ENCODE measurements at regions not wholly inside any gene's neighbourhood (a gene's known extent, or its start where the extent isn't known, plus 50 kb on each side); places are given as distances from the start of the nearest gene placed in this dataset.

- FAIRE-seq = no peak
These were observed 689.5 kb downstream of the DNAJB9 start for GRCh38 chr7:109259151-109259550.

DNA sequence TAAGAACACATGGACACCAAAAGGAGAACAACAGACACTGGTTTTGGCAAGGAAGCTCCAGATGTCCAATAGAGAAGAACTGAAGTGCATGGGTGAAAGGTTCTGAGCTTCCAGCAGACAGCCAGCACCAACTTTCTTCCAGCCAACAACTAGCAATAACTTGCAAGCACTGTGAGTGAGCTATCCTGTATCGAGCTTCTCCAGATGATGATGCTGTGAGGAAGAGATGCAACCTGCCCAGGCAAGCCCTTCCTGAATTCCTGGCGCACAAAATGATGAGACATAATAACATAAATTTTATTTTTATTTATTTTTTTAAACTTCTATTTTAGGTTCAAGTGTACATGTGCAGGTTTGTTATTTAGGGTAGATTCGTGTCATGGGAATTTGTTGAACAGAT lies 692.1 kb downstream of the DNAJB9 start:
- ChIA-PET CTCF (interaction anchor here (1.0 kb wide), 1 partner anchor 74 kb away, joined by 3 read pairs; no protein-coding TSS in a partner anchor), POLR2A (no interaction called here), RAD21 (ENCODE audit: unreplicated experiment) (no interaction called here), SMC1A (ENCODE audit: uncharacterized antibody, unreplicated experiment) (interaction anchor here (1.0 kb wide), 1 partner anchor 104 kb away, joined by 3 read pairs; no protein-coding TSS in a partner anchor)
- Histone ChIP-seq H3K4me3 (no peak overlapping the region), H3K4me1 (ENCODE audit: control insufficient read depth, insufficient read depth, low read length) (no peaks in the 10 kb centered on the region), H2AFZ (ENCODE audit: control insufficient read depth, low read depth, low read length) (no peak overlapping the region), H3K9me3 (replicated peaks; ENCODE audit: control insufficient read depth, insufficient read depth, low read length) (no peaks in the 10 kb centered on the region), H3K9ac (ENCODE audit: control insufficient read depth, insufficient read depth, low read length) (no peak overlapping the region), H3K36me3 (ENCODE audit: control insufficient read depth in 2 of 2, insufficient read depth in 2 of 2, low read length in 1 of 2) (no peaks in the 10 kb centered on the region), H4K20me1 (ENCODE audit: control insufficient read depth, insufficient read depth) (no peaks in the 10 kb centered on the region), H3K27ac (ENCODE audit: control insufficient read depth, insufficient read depth) (no peak overlapping the region), H3K4me2 (ENCODE audit: control insufficient read depth, insufficient read depth) (no peak overlapping the region), H3K27me3 (replicated peaks in 1 of 2; ENCODE audit: control insufficient read depth in 2 of 2, insufficient read depth in 2 of 2, low read length in 1 of 2) (no peaks in the 10 kb centered on the region), H3K79me2 (ENCODE audit: control insufficient read depth, insufficient read depth, low read length) (no peaks in the 10 kb centered on the region)
- 3% methylated on average over 3 of the region's 3 CpGs for WGBS (ENCODE audit: insufficient coverage, insufficient replicate concordance, low lambda C conversion rate, missing lambda C conversion rate)
- in situ Hi-C loops (cut with MboI) = no loop called here
- intact Hi-C loops (cut with micrococcal nuclease; ENCODE audit: unreplicated experiment) = no loop called here
- ATAC-seq = no peak
- BruUV-seq (replicated peaks) = no TSS peak
- no peak for DNase-seq (ENCODE audit: low read depth, low spot score)
- no peak for FAIRE-seq
- TF ChIP-seq GATAD2B (conservative IDR thresholded peaks at IDR 0.05; ENCODE audit: low read depth) = no peak
- no peak for TF ChIP-seq MTA2 (IDR thresholded peaks at IDR 0.05; ENCODE audit: low read depth)
- no peak for TF ChIP-seq KLF5 (IDR thresholded peaks at IDR 0.05; ENCODE audit: partially characterized antibody)
- TF ChIP-seq, protein P1, sequence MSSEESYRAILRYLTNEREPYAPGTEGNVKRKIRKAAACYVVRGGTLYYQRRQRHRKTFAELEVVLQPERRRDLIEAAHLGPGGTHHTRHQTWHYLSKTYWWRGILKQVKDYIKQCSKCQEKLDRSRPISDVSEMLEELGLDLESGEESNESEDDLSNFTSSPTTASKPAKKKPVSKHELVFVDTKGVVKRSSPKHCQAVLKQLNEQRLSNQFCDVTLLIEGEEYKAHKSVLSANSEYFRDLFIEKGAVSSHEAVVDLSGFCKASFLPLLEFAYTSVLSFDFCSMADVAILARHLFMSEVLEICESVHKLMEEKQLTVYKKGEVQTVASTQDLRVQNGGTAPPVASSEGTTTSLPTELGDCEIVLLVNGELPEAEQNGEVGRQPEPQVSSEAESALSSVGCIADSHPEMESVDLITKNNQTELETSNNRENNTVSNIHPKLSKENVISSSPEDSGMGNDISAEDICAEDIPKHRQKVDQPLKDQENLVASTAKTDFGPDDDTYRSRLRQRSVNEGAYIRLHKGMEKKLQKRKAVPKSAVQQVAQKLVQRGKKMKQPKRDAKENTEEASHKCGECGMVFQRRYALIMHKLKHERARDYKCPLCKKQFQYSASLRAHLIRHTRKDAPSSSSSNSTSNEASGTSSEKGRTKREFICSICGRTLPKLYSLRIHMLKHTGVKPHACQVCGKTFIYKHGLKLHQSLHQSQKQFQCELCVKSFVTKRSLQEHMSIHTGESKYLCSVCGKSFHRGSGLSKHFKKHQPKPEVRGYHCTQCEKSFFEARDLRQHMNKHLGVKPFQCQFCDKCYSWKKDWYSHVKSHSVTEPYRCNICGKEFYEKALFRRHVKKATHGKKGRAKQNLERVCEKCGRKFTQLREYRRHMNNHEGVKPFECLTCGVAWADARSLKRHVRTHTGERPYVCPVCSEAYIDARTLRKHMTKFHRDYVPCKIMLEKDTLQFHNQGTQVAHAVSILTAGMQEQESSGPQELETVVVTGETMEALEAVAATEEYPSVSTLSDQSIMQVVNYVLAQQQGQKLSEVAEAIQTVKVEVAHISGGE (CRISPR knock-in tag; IDR thresholded peaks at IDR 0.05) = no peak
- TF ChIP-seq PAX5 (IDR thresholded peaks at IDR 0.05; ENCODE audit: borderline replicate concordance, low read depth, low read length) = no peak
- no peak for TF ChIP-seq CBFB (IDR thresholded peaks at IDR 0.05; ENCODE audit: low read depth)
- no peak for TF ChIP-seq JUNB (IDR thresholded peaks at IDR 0.05)
- TF ChIP-seq ATF2 (IDR thresholded peaks at IDR 0.05; ENCODE audit: low read length) = no peak
- no peak for TF ChIP-seq RB1 (IDR thresholded peaks at IDR 0.05; ENCODE audit: borderline replicate concordance)
- TF ChIP-seq POU2F2 (IDR thresholded peaks at IDR 0.05; ENCODE audit: borderline replicate concordance, low read depth, low read length) = no peak

More at GRCh38 chr7:109259151-109259550, 689.5 kb downstream of the DNAJB9 start:
- no peak for TF ChIP-seq NRF1 (conservative IDR thresholded peaks at IDR 0.05; ENCODE audit: low read depth, low read length)
- no peak for TF ChIP-seq ZNF384 (IDR thresholded peaks at IDR 0.05; ENCODE audit: borderline replicate concordance, low read depth, low read length)
- no peak for TF ChIP-seq NR2F1 (conservative IDR thresholded peaks at IDR 0.05)
- no peak for TF ChIP-seq ZNF217 (IDR thresholded peaks at IDR 0.05)
- TF ChIP-seq MAX (IDR thresholded peaks at IDR 0.05; ENCODE audit: low read depth, low read length) = no peak
- no peak for TF ChIP-seq TCF12 (IDR thresholded peaks at IDR 0.05; ENCODE audit: low read depth, low read length)
- H3K79me2 ChIP-seq (ENCODE audit: control insufficient read depth, insufficient read depth, low read length) = no peaks in the 10 kb centered on the region
- no peaks in the 10 kb centered on the region for H3K36me3 ChIP-seq (ENCODE audit: control insufficient read depth in 2 of 2, insufficient read depth in 2 of 2, low read length in 1 of 2)
- H3K4me3 ChIP-seq = no peak overlapping the region
- intact Hi-C loops (cut with micrococcal nuclease; ENCODE audit: unreplicated experiment) (no loop called here), in situ Hi-C loops (cut with MboI) (no loop called here)
- ChIA-PET POLR2A (no interaction called here), CTCF (no interaction called here), SMC1A (ENCODE audit: uncharacterized antibody, unreplicated experiment) (no interaction called here), RAD21 (ENCODE audit: unreplicated experiment) (no interaction called here)
- no peaks in the 10 kb centered on the region for H4K20me1 ChIP-seq (ENCODE audit: control insufficient read depth, insufficient read depth)
- BruUV-seq (replicated peaks) = no TSS peak
- ATAC-seq (no peak), DNase-seq (ENCODE audit: low read depth, low spot score) (no peak)
- no peaks in the 10 kb centered on the region for H3K27me3 ChIP-seq (replicated peaks in 1 of 2; ENCODE audit: control insufficient read depth in 2 of 2, insufficient read depth in 2 of 2, low read length in 1 of 2)
- H3K9ac ChIP-seq (ENCODE audit: control insufficient read depth, insufficient read depth, low read length) = no peak overlapping the region
- no peak overlapping the region for H3K4me2 ChIP-seq (ENCODE audit: control insufficient read depth, insufficient read depth)
- no peaks in the 10 kb centered on the region for H3K9me3 ChIP-seq (replicated peaks; ENCODE audit: control insufficient read depth, insufficient read depth, low read length)
- H3K27ac ChIP-seq (ENCODE audit: control insufficient read depth, insufficient read depth) = no peak overlapping the region
- no peaks in the 10 kb centered on the region for H3K4me1 ChIP-seq (ENCODE audit: control insufficient read depth, insufficient read depth, low read length)
- no peak overlapping the region for H2AFZ ChIP-seq (ENCODE audit: control insufficient read depth, low read depth, low read length)
- WGBS (ENCODE audit: insufficient coverage, insufficient replicate concordance, low lambda C conversion rate, missing lambda C conversion rate) = 0% methylated on average over 1 of the region's 1 CpG
